Mammary epithelial cell (primary cell): ENCODE measurements at regions not wholly inside any gene's neighbourhood (a gene's known extent, or its start where the extent isn't known, plus 50 kb on each side); places are given as distances from the start of the nearest gene placed in this dataset.

Experiments used
- EZH2 ChIP-seq: IDR thresholded peaks from 2 replicates; pipeline ENCODE4 v1.6.1; 2012; ENCODE audit warnings: low read length, inconsistent platforms, borderline replicate concordance
- TF ChIP-seq, protein P1 (sequence below), 2 donors: IDR thresholded peaks in 1 of 2; conservative IDR thresholded peaks in 1 of 2; 2 replicates each; pipeline ENCODE4 v1.5.1; 2011 to 2012; ENCODE audit warnings: inconsistent platforms in 2 of 2, low read length in 2 of 2, mild to moderate bottlenecking in 2 of 2, control low read depth in 1 of 2, low read depth in 1 of 2; ENCODE audit not compliant: insufficient read depth in 1 of 2; ENCODE audit errors: extremely low read depth in 1 of 2

DNA sequence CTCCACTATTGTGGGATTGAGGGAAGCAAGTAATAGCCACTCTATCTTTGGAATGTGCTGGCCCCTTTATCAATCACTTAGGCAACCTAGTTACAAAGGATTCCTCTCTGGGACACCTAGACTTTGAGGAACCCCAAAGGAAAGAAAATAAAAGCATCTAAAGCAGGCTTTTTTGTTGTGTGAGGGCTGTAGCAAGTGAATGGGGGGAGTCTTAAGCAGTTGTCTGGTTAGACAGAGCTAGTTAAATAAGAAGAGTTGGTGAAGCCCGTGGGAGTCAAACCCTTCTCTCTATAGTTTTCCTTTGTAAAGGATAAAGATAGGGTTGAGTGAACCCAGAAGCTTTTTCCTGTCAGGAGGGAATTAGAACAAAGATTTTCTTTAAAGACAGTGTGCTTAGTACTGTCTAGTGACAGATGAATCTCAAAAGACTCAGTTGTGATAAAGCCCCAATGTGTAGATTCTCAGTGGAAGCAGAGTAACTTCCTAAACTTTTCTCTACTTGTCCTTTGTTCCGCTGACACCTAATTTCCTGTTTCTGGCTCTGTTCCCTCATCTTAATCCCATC lies 63.3 kb downstream of the HDGFL1 start:
- TF ChIP-seq, protein P1, sequence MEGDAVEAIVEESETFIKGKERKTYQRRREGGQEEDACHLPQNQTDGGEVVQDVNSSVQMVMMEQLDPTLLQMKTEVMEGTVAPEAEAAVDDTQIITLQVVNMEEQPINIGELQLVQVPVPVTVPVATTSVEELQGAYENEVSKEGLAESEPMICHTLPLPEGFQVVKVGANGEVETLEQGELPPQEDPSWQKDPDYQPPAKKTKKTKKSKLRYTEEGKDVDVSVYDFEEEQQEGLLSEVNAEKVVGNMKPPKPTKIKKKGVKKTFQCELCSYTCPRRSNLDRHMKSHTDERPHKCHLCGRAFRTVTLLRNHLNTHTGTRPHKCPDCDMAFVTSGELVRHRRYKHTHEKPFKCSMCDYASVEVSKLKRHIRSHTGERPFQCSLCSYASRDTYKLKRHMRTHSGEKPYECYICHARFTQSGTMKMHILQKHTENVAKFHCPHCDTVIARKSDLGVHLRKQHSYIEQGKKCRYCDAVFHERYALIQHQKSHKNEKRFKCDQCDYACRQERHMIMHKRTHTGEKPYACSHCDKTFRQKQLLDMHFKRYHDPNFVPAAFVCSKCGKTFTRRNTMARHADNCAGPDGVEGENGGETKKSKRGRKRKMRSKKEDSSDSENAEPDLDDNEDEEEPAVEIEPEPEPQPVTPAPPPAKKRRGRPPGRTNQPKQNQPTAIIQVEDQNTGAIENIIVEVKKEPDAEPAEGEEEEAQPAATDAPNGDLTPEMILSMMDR (conservative IDR thresholded peaks at IDR 0.05 in 1 of 2, IDR thresholded peaks at IDR 0.05 in 1 of 2; ENCODE audit: extremely low read depth in 1 of 2, insufficient read depth in 1 of 2, low read depth in 1 of 2, low read length in 2 of 2): no peak
- TF ChIP-seq EZH2: no peak
